ENCODE measurements at regions not wholly inside any gene's neighbourhood (a gene's known extent, or its start where the extent isn't known, plus 50 kb on each side); places are given as distances from the start of the nearest gene placed in this dataset.
"Not testable (repeated sequence)": the region's sequence is repeated elsewhere in the genome, so short reads cannot be mapped to it uniquely, and the experiment has no call there.

- intact Hi-C loops (cut with DNase I; ENCODE audit: low total_unique reads): no loop called here
- Histone ChIP-seq H3K4me1 (no peaks in the 10 kb centered on the region), H3K36me3 (no peaks in the 10 kb centered on the region), H3K27ac (no peak overlapping the region), H3K4me3 (no peak overlapping the region), H3K27me3 (no peaks in the 10 kb centered on the region), H3K9me3 (no peaks in the 10 kb centered on the region)
- TF ChIP-seq CTCF (IDR thresholded peaks at IDR 0.05): no peak
- no peak for DNase-seq
Measured at GRCh38 chr4:104017213-104017612, 297.4 kb upstream of the TACR3 start.

- TF ChIP-seq CTCF (IDR thresholded peaks at IDR 0.05): no peak
- no peak overlapping the region for H3K27ac ChIP-seq
- no peaks in the 10 kb centered on the region for H3K27me3 ChIP-seq
- no peaks in the 10 kb centered on the region for H3K36me3 ChIP-seq
- DNase-seq: no peak
- no peaks in the 10 kb centered on the region for H3K9me3 ChIP-seq
- intact Hi-C loops (cut with DNase I; ENCODE audit: low total_unique reads): no loop called here
- no peaks in the 10 kb centered on the region for H3K4me1 ChIP-seq
- no peak overlapping the region for H3K4me3 ChIP-seq
Measured at GRCh38 chr4:104015680-104016079, 295.9 kb upstream of the TACR3 start.

- intact Hi-C loops (cut with DNase I; ENCODE audit: low total_unique reads): no loop called here
- H3K4me1 ChIP-seq: no peaks in the 10 kb centered on the region
- H3K27me3 ChIP-seq: no peaks in the 10 kb centered on the region
- DNase-seq: no peak
- TF ChIP-seq CTCF (IDR thresholded peaks at IDR 0.05): no peak
- H3K27ac ChIP-seq: no peak overlapping the region
- no peak overlapping the region for H3K4me3 ChIP-seq
- no peaks in the 10 kb centered on the region for H3K9me3 ChIP-seq
- no peaks in the 10 kb centered on the region for H3K36me3 ChIP-seq
Measured at GRCh38 chr4:104010722-104011121, 290.9 kb upstream of the TACR3 start.

- DNase-seq, H3K9me3 ChIP-seq: not testable (repeated sequence)
Measured at GRCh38 chr4:104002318-104002717, 282.5 kb upstream of the TACR3 start.

GRCh38 chr4:103998756-103999155, 279.0 kb upstream of the TACR3 start:
- intact Hi-C loops (cut with DNase I; ENCODE audit: low total_unique reads): no loop called here

More at GRCh38 chr4:104002318-104002717, 282.5 kb upstream of the TACR3 start:
- H3K27me3 ChIP-seq; H3K4me3 ChIP-seq; H3K4me1 ChIP-seq; H3K27ac ChIP-seq; H3K36me3 ChIP-seq; intact Hi-C loops (cut with DNase I; ENCODE audit: low total_unique reads): not testable (repeated sequence)

GRCh38 chr4:103996637-103997036, 276.9 kb upstream of the TACR3 start:
- TF ChIP-seq CTCF (IDR thresholded peaks at IDR 0.05): no peak
- intact Hi-C loops (cut with DNase I; ENCODE audit: low total_unique reads): no loop called here
- no peak for DNase-seq
- no peak overlapping the region for H3K27ac ChIP-seq
- H3K9me3 ChIP-seq: peaks cover 0 to 8% (median 0%) of the 10 kb centered on the region in 3 donors
- H3K36me3 ChIP-seq: no peaks in the 10 kb centered on the region
- no peak overlapping the region for H3K4me3 ChIP-seq
- H3K27me3 ChIP-seq: no peaks in the 10 kb centered on the region
- no peaks in the 10 kb centered on the region for H3K4me1 ChIP-seq

More at GRCh38 chr4:103998756-103999155, 279.0 kb upstream of the TACR3 start:
- TF ChIP-seq CTCF (IDR thresholded peaks at IDR 0.05): no peak
- DNase-seq: no peak
- no peak overlapping the region for H3K27ac ChIP-seq
- no peaks in the 10 kb centered on the region for H3K4me1 ChIP-seq
- no peaks in the 10 kb centered on the region for H3K27me3 ChIP-seq
- H3K9me3 ChIP-seq: peaks cover 0 to 10% (median 9%) of the 10 kb centered on the region in 3 donors
- no peaks in the 10 kb centered on the region for H3K36me3 ChIP-seq
- no peak overlapping the region for H3K4me3 ChIP-seq

Measured in tibial artery (tissue), 4 donors.